ENCODE measurements at regions not wholly inside any gene's neighbourhood (a gene's known extent, or its start where the extent isn't known, plus 50 kb on each side); places are given as distances from the start of the nearest gene placed in this dataset.

GRCh38 chr10:117697402-117697801 lies 154.9 kb downstream of the EMX2 start:
- no peak for FAIRE-seq
- no peak for DNase-seq (ENCODE audit: extremely low spot score, insufficient read length, low read depth)

- no peak for FAIRE-seq
- DNase-seq (ENCODE audit: extremely low spot score, insufficient read length, low read depth), result no peak
Observed at GRCh38 chr10:117698809-117699208, 156.3 kb downstream of the EMX2 start.

GRCh38 chr10:117699436-117700075 lies 157.0 kb downstream of the EMX2 start:
- no peak for DNase-seq (ENCODE audit: extremely low spot score, insufficient read length, low read depth)
- no peak for FAIRE-seq

GRCh38 chr10:117710181-117710798 lies 167.7 kb downstream of the EMX2 start:
- FAIRE-seq, result no peak
- DNase-seq (ENCODE audit: extremely low spot score, insufficient read length, low read depth), result no peak

GRCh38 chr10:117716889-117717288 lies 174.3 kb downstream of the EMX2 start:
- no peak for FAIRE-seq
- no peak for DNase-seq (ENCODE audit: extremely low spot score, insufficient read length, low read depth)

GRCh38 chr10:117718986-117719920 lies 176.7 kb downstream of the EMX2 start:
- DNase-seq (ENCODE audit: extremely low spot score, insufficient read length, low read depth) (no peak), FAIRE-seq (no peak)

- DNase-seq (ENCODE audit: extremely low spot score, insufficient read length, low read depth), result no peak
Observed at GRCh38 chr10:117720931-117721835, 178.6 kb downstream of the EMX2 start.

GRCh38 chr10:117721873-117722272 lies 179.3 kb downstream of the EMX2 start:
- FAIRE-seq, result no peak

More at GRCh38 chr10:117720931-117721835, 178.6 kb downstream of the EMX2 start:
- FAIRE-seq, result no peak

GRCh38 chr10:117723343-117723742 lies 180.8 kb downstream of the EMX2 start:
- DNase-seq (ENCODE audit: extremely low spot score, insufficient read length, low read depth), result no peak

More at GRCh38 chr10:117721873-117722272, 179.3 kb downstream of the EMX2 start:
- no peak for DNase-seq (ENCODE audit: extremely low spot score, insufficient read length, low read depth)

GRCh38 chr10:117725993-117726392 lies 183.4 kb downstream of the EMX2 start:
- FAIRE-seq, result no peak
- no peak for DNase-seq (ENCODE audit: extremely low spot score, insufficient read length, low read depth)

More at GRCh38 chr10:117723343-117723742, 180.8 kb downstream of the EMX2 start:
- no peak for FAIRE-seq

- no peak for DNase-seq (ENCODE audit: extremely low spot score, insufficient read length, low read depth)
- FAIRE-seq, result no peak
Observed at GRCh38 chr10:117726596-117727295, 184.2 kb downstream of the EMX2 start.

GRCh38 chr10:117727421-117727820 lies 184.9 kb downstream of the EMX2 start:
- DNase-seq (ENCODE audit: extremely low spot score, insufficient read length, low read depth), result no peak
- FAIRE-seq, result no peak

- FAIRE-seq (no peak), DNase-seq (ENCODE audit: extremely low spot score, insufficient read length, low read depth) (no peak)
Observed at GRCh38 chr10:117728087-117728486, 185.5 kb downstream of the EMX2 start.

GRCh38 chr10:117729156-117729555 lies 186.6 kb downstream of the EMX2 start:
- FAIRE-seq (no peak), DNase-seq (ENCODE audit: extremely low spot score, insufficient read length, low read depth) (no peak)

- FAIRE-seq, result no peak
- DNase-seq (ENCODE audit: extremely low spot score, insufficient read length, low read depth), result no peak
Observed at GRCh38 chr10:117731121-117731791, 188.7 kb downstream of the EMX2 start.

GRCh38 chr10:117734731-117735405 lies 192.3 kb downstream of the EMX2 start:
- DNase-seq (ENCODE audit: extremely low spot score, insufficient read length, low read depth) (no peak), FAIRE-seq (no peak)

- DNase-seq (ENCODE audit: extremely low spot score, insufficient read length, low read depth) (no peak), FAIRE-seq (no peak)
Observed at GRCh38 chr10:117736655-117737054, 194.1 kb downstream of the EMX2 start.

- DNase-seq (ENCODE audit: extremely low spot score, insufficient read length, low read depth), result no peak
- no peak for FAIRE-seq
Observed at GRCh38 chr10:117740088-117740487, 197.5 kb downstream of the EMX2 start.
